OCI-LY7 (cell line): ENCODE measurements at regions not wholly inside any gene's neighbourhood (a gene's known extent, or its start where the extent isn't known, plus 50 kb on each side); places are given as distances from the start of the nearest gene placed in this dataset.
"Not testable (repeated sequence)": the region's sequence is repeated elsewhere in the genome, so short reads cannot be mapped to it uniquely, and the experiment has no call there.

Source experiments
- BruUV-seq: library from RNA; stranded (reverse); fragments of 400-500 nt; replicated peaks from 2 replicates; lab custom pipeline; 2021; lab: Mats Ljungman, UMichigan
- CTCF ChIA-PET: fragments of 300-600 bp; sonication (Branson Sonifier 250); formaldehyde crosslinking; loops from one replicate; lab custom pipeline; 2022; ENCODE audit warnings: antibody characterized with exemption; ENCODE audit not compliant: unreplicated experiment; lab: Charles Lee
- POLR2A ChIA-PET: fragments of 300-600 bp; sonication (Branson Sonifier 250); formaldehyde crosslinking; loops from one replicate; lab custom pipeline; 2022; ENCODE audit warnings: antibody characterized with exemption; lab: Charles Lee
- DNase-seq: peaks from one replicate; pipeline ENCODE4 v3.0.0-alpha.2; 2015; ENCODE audit warnings: low spot score
- H2AFZ ChIP-seq: fragments of 200-600 bp; sonication (generic), shearing (Covaris generic); 2 replicates; pipeline ENCODE4 v1.6.1; 2014; ENCODE audit warnings: mild to moderate bottlenecking, antibody characterized with exemption, low read length, moderate library complexity
- H3K27ac ChIP-seq: fragments of 200-600 bp; sonication (generic); 2 replicates; pipeline ENCODE4 v1.5.1; 2014; ENCODE audit warnings: mixed run types, low read depth, mild to moderate bottlenecking, moderate library complexity, low read length, inconsistent platforms; ENCODE audit not compliant: poor library complexity, severe bottlenecking
- H3K36me3 ChIP-seq: fragments of 200-600 bp; sonication (generic); 2 replicates; pipeline ENCODE4 v1.6.1; 2014; ENCODE audit warnings: mild to moderate bottlenecking, antibody characterized with exemption, low read length, moderate library complexity, mixed read lengths; ENCODE audit not compliant: insufficient read depth
- H3K4me1 ChIP-seq: fragments of 200-600 bp; sonication (generic); 2 replicates; pipeline ENCODE4 v1.5.1; 2014; ENCODE audit warnings: mild to moderate bottlenecking, low read length; ENCODE audit not compliant: insufficient read depth, poor library complexity, severe bottlenecking
- H3K4me2 ChIP-seq: fragments of 200-600 bp; sonication (generic); 2 replicates; pipeline ENCODE4 v1.6.1; 2014; ENCODE audit warnings: mild to moderate bottlenecking, low read length
- H3K4me3 ChIP-seq: fragments of 200-600 bp; sonication (generic); 2 replicates; pipeline ENCODE4 v1.5.1; 2014; ENCODE audit warnings: mild to moderate bottlenecking, low read depth, low read length; ENCODE audit not compliant: poor library complexity, severe bottlenecking
- H3K79me2 ChIP-seq: fragments of 200-600 bp; sonication (generic); 2 replicates; pipeline ENCODE4 v1.6.1; 2016; ENCODE audit warnings: low read depth, mild to moderate bottlenecking, low read length, moderate library complexity, mixed read lengths; ENCODE audit not compliant: insufficient read depth
- H3K9me2 ChIP-seq: fragments of 200-600 bp; sonication (generic); 2 replicates; pipeline ENCODE4 v1.6.1; 2016; ENCODE audit warnings: mild to moderate bottlenecking, low read length, mixed read lengths; ENCODE audit not compliant: insufficient read depth
- H3K9me3 ChIP-seq: fragments of 200-600 bp; sonication (generic); 2 replicates; pipeline ENCODE4 v1.6.1; 2014; ENCODE audit warnings: mild to moderate bottlenecking, mixed run types, low read length, mixed read lengths
- H4K20me1 ChIP-seq: fragments of 200-600 bp; sonication (generic); 2 replicates; pipeline ENCODE4 v1.6.1; 2014; ENCODE audit warnings: mild to moderate bottlenecking, antibody characterized with exemption, low read length, moderate library complexity, mixed read lengths; ENCODE audit not compliant: insufficient read depth
- CTCF ChIP-seq: fragments of 200-600 bp; sonication (generic); conservative IDR thresholded peaks from 2 replicates; pipeline ENCODE4 v1.5.1; 2014; ENCODE audit warnings: mild to moderate bottlenecking, antibody characterized with exemption, low read length, moderate library complexity, mixed read lengths
- EZH2phosphoT487 ChIP-seq: fragments of 200-600 bp; sonication (generic); IDR thresholded peaks from 2 replicates; pipeline ENCODE4 v1.6.1; 2018; ENCODE audit warnings: low read depth, borderline replicate concordance, mild to moderate bottlenecking, mixed run types, antibody characterized with exemption, low read length, moderate library complexity, mixed read lengths
- intact Hi-C: fragments of 100-400 bp; cut with micrococcal nuclease; formaldehyde crosslinking; loops from one replicate; pipeline ENCODE4 v1.10.0; 2022; ENCODE audit not compliant: unreplicated experiment

- CTCF ChIA-PET: no interaction called here
- no peaks in the 10 kb centered on the region for H3K79me2 ChIP-seq
- DNase-seq: no peak
- H3K9me2 ChIP-seq: no peaks in the 10 kb centered on the region
- no peak overlapping the region for H2AFZ ChIP-seq
- no peak overlapping the region for H3K4me2 ChIP-seq
- POLR2A ChIA-PET: no interaction called here
- TF ChIP-seq CTCF (no peak), EZH2phosphoT487 (no peak)
- no peaks in the 10 kb centered on the region for H3K9me3 ChIP-seq
- H3K36me3 ChIP-seq: no peaks in the 10 kb centered on the region
- H4K20me1 ChIP-seq: no peaks in the 10 kb centered on the region
- intact Hi-C loops: no loop called here
- H3K27ac ChIP-seq: no peak overlapping the region
- BruUV-seq: no TSS peak
- H3K4me1 ChIP-seq: no peaks in the 10 kb centered on the region
- no peak overlapping the region for H3K4me3 ChIP-seq
Measured at GRCh38 chr1:94350350-94350924, 67.8 kb upstream of the ABCD3 start.

GRCh38 chr1:94349853-94350252 lies 68.3 kb upstream of the ABCD3 start:
- ChIA-PET POLR2A (no interaction called here), CTCF (no interaction called here)
- TF ChIP-seq EZH2phosphoT487: no peak
- TF ChIP-seq CTCF: no peak
- H3K4me3 ChIP-seq: no peak overlapping the region
- H4K20me1 ChIP-seq: no peaks in the 10 kb centered on the region
- H3K36me3 ChIP-seq: no peaks in the 10 kb centered on the region
- H3K9me3 ChIP-seq: no peaks in the 10 kb centered on the region
- BruUV-seq: no TSS peak
- H3K27ac ChIP-seq: no peak overlapping the region
- no peak overlapping the region for H2AFZ ChIP-seq
- intact Hi-C loops: no loop called here
- H3K9me2 ChIP-seq: no peaks in the 10 kb centered on the region
- DNase-seq: no peak
- no peaks in the 10 kb centered on the region for H3K4me1 ChIP-seq
- H3K79me2 ChIP-seq: no peaks in the 10 kb centered on the region
- H3K4me2 ChIP-seq: no peak overlapping the region

GRCh38 chr1:94348386-94348785 lies 69.8 kb upstream of the ABCD3 start:
- not testable (repeated sequence) for H3K79me2 ChIP-seq, H3K9me2 ChIP-seq, H3K4me2 ChIP-seq

More at GRCh38 chr1:94348386-94348785, 69.8 kb upstream of the ABCD3 start:
- H2AFZ ChIP-seq, H3K4me3 ChIP-seq, intact Hi-C loops, H3K36me3 ChIP-seq, DNase-seq, H3K9me3 ChIP-seq, H3K27ac ChIP-seq, CTCF ChIA-PET, H4K20me1 ChIP-seq, BruUV-seq, H3K4me1 ChIP-seq, POLR2A ChIA-PET: not testable (repeated sequence)
